ENCODE measurements at regions not wholly inside any gene's neighbourhood (a gene's known extent, or its start where the extent isn't known, plus 50 kb on each side); places are given as distances from the start of the nearest gene placed in this dataset.
"Not testable (repeated sequence)": the region's sequence is repeated elsewhere in the genome, so short reads cannot be mapped to it uniquely, and the experiment has no call there.

DNA sequence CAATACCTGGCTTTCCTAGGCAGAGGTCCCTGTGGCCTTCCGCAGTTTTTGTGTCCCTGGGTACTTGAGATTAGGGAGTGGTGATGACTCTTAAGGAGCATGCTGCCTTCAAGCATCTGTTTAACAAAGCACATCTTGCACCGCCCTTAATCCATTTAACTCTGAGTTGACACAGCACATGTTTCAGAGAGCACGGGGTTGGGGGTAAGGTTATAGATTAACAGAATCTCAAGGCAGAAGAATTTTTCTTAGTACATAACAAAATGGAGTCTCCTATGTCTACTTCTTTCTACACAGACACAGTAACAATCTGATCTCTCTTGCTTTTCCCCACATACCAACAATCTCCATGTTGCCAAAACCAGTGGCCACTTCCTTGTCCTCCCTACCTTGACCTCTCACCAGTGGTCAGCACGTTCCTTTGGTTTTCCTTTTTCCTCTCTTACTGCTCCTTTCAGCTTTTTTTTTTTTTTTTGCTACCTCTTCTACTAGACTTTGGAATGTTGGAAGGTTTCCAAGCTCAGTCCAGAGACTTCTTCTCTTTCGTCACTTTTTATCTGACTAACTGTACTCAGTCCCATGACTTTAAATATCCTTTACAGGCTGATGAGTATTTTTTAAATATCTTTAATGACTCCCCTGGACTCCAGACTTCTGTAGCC is 395.3 kb downstream of the ATP23 start:
- not testable (repeated sequence) for H3K9me3 ChIP-seq (ENCODE audit: control insufficient read depth in 2 of 2, insufficient read depth in 1 of 2, low read length in 1 of 2); H3K27me3 ChIP-seq (ENCODE audit: control insufficient read depth in 2 of 2, insufficient read depth in 1 of 2, low read length in 1 of 2); H3K27ac ChIP-seq (ENCODE audit: low read depth in 1 of 2, low read length in 1 of 2); H3K36me3 ChIP-seq (ENCODE audit: control insufficient read depth in 2 of 2, insufficient read depth in 2 of 2, low read length in 1 of 2); DNase-seq (ENCODE audit: low read depth in 6 of 9, low spot score in 9 of 9); H3K4me1 ChIP-seq (ENCODE audit: control insufficient read depth in 2 of 2, insufficient read depth in 2 of 2, low read length in 2 of 2); H3K4me3 ChIP-seq (ENCODE audit: low read length in 2 of 2)
- WGBS, result 88% methylated on average over 2 of the region's 5 CpGs

GRCh38 chr12:58337539-58337938 is 396.2 kb downstream of the ATP23 start:
- not testable (repeated sequence) for H3K9me3 ChIP-seq (ENCODE audit: control insufficient read depth in 2 of 2, insufficient read depth in 1 of 2, low read length in 1 of 2); H3K27me3 ChIP-seq (ENCODE audit: control insufficient read depth in 2 of 2, insufficient read depth in 1 of 2, low read length in 1 of 2); H3K27ac ChIP-seq (ENCODE audit: low read depth in 1 of 2, low read length in 1 of 2); H3K36me3 ChIP-seq (ENCODE audit: control insufficient read depth in 2 of 2, insufficient read depth in 2 of 2, low read length in 1 of 2); H3K4me1 ChIP-seq (ENCODE audit: control insufficient read depth in 2 of 2, insufficient read depth in 2 of 2, low read length in 2 of 2); H3K4me3 ChIP-seq (ENCODE audit: low read length in 2 of 2); DNase-seq (ENCODE audit: low read depth in 6 of 9, low spot score in 9 of 9)
- WGBS, result 92% methylated on average over 3 of the region's 3 CpGs

- WGBS, result 24% methylated on average over 2 of the region's 2 CpGs
- no peak for DNase-seq (ENCODE audit: low read depth in 6 of 9, low spot score in 9 of 9)
- Histone ChIP-seq H3K27me3 (ENCODE audit: control insufficient read depth in 2 of 2, insufficient read depth in 1 of 2, low read length in 1 of 2) (no peaks in the 10 kb centered on the region), H3K4me1 (ENCODE audit: control insufficient read depth in 2 of 2, insufficient read depth in 2 of 2, low read length in 2 of 2) (no peaks in the 10 kb centered on the region), H3K36me3 (ENCODE audit: control insufficient read depth in 2 of 2, insufficient read depth in 2 of 2, low read length in 1 of 2) (no peaks in the 10 kb centered on the region), H3K9me3 (ENCODE audit: control insufficient read depth in 2 of 2, insufficient read depth in 1 of 2, low read length in 1 of 2) (no peaks in the 10 kb centered on the region), H3K4me3 (ENCODE audit: low read length in 2 of 2) (no peak overlapping the region), H3K27ac (ENCODE audit: low read depth in 1 of 2, low read length in 1 of 2) (no peak overlapping the region)
These were observed 400.4 kb downstream of the ATP23 start for GRCh38 chr12:58341791-58342190.

DNA sequence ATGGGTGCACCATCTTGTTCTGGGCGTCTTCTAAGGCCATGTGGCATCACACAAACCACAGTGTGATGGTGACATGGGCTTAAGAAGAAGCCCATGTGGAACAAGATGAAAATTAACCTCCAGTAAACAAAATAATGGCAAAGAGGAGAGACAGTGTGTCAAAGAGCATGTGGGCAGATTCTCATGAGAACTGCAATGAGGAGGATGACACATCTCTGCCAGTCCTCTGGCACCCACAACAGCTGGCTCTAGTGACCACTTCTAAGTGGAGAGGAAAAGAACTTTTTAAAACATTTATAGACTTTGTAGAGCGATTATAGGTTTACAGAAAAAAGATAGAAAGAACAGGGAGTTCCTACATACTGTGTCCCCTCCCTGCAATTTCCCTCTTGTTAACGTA is 401.4 kb downstream of the ATP23 start:
- H3K27ac ChIP-seq (ENCODE audit: low read depth in 1 of 2, low read length in 1 of 2), result no peak overlapping the region
- no peaks in the 10 kb centered on the region for H3K4me1 ChIP-seq (ENCODE audit: control insufficient read depth in 2 of 2, insufficient read depth in 2 of 2, low read length in 2 of 2)
- H3K27me3 ChIP-seq (ENCODE audit: control insufficient read depth in 2 of 2, insufficient read depth in 1 of 2, low read length in 1 of 2), result no peaks in the 10 kb centered on the region
- no peak for DNase-seq (ENCODE audit: low read depth in 6 of 9, low spot score in 9 of 9)
- no peak overlapping the region for H3K4me3 ChIP-seq (ENCODE audit: low read length in 2 of 2)
- H3K36me3 ChIP-seq (ENCODE audit: control insufficient read depth in 2 of 2, insufficient read depth in 2 of 2, low read length in 1 of 2), result no peaks in the 10 kb centered on the region
- WGBS, result 93% methylated on average over 3 of the region's 3 CpGs
- no peaks in the 10 kb centered on the region for H3K9me3 ChIP-seq (ENCODE audit: control insufficient read depth in 2 of 2, insufficient read depth in 1 of 2, low read length in 1 of 2)

DNA sequence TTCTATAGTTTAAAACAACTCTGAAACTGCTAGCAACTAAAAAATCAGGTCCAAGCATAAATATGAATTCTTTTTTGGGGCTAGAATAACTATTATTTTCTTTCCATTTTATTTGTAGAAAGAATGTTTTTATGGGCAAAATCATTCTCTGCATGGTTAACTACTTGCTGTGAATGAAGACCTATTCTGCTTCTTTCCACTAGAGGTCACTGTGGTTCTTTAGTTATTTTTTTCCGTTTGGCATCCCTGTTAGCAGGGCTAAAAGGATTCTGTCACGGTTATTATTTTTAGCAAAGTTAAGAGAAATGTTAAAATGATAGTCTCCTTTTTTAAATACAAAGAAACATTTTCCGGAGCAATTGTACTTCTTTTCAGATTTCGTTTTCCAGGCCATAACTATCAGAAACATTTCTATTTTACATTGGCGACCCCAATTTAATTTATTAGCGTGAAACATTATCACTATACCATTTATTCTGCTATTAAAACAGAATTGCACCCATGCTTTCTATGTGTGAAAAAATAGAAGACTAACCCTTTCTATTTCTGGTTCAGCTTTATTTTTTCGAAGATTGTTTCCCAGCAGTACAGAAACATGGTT is 404.8 kb downstream of the ATP23 start:
- DNase-seq (ENCODE audit: low read depth in 6 of 9, low spot score in 9 of 9), result peak in 5 of 9 donors; percentile 1 to 21 (median 8)
- Histone ChIP-seq H3K27me3 (ENCODE audit: control insufficient read depth in 2 of 2, insufficient read depth in 1 of 2, low read length in 1 of 2) (no peaks in the 10 kb centered on the region), H3K27ac (ENCODE audit: low read depth in 1 of 2, low read length in 1 of 2) (no peak overlapping the region), H3K9me3 (ENCODE audit: control insufficient read depth in 2 of 2, insufficient read depth in 1 of 2, low read length in 1 of 2) (no peaks in the 10 kb centered on the region), H3K36me3 (ENCODE audit: control insufficient read depth in 2 of 2, insufficient read depth in 2 of 2, low read length in 1 of 2) (no peaks in the 10 kb centered on the region), H3K4me1 (ENCODE audit: control insufficient read depth in 2 of 2, insufficient read depth in 2 of 2, low read length in 2 of 2) (no peaks in the 10 kb centered on the region), H3K4me3 (ENCODE audit: low read length in 2 of 2) (no peak overlapping the region)
- 43% methylated on average over 7 of the region's 7 CpGs for WGBS

GRCh38 chr12:58347188-58347587 is 405.8 kb downstream of the ATP23 start:
- DNase-seq (ENCODE audit: low read depth in 6 of 9, low spot score in 9 of 9), result no peak
- 97% methylated on average over 2 of the region's 2 CpGs for WGBS
- Histone ChIP-seq H3K27me3 (ENCODE audit: control insufficient read depth in 2 of 2, insufficient read depth in 1 of 2, low read length in 1 of 2) (no peaks in the 10 kb centered on the region), H3K9me3 (ENCODE audit: control insufficient read depth in 2 of 2, insufficient read depth in 1 of 2, low read length in 1 of 2) (no peaks in the 10 kb centered on the region), H3K36me3 (ENCODE audit: control insufficient read depth in 2 of 2, insufficient read depth in 2 of 2, low read length in 1 of 2) (no peaks in the 10 kb centered on the region), H3K4me3 (ENCODE audit: low read length in 2 of 2) (no peak overlapping the region), H3K27ac (ENCODE audit: low read depth in 1 of 2, low read length in 1 of 2) (no peak overlapping the region), H3K4me1 (ENCODE audit: control insufficient read depth in 2 of 2, insufficient read depth in 2 of 2, low read length in 2 of 2) (no peaks in the 10 kb centered on the region)

- Histone ChIP-seq H3K4me3 (ENCODE audit: low read length in 2 of 2) (no peak overlapping the region), H3K36me3 (ENCODE audit: control insufficient read depth in 2 of 2, insufficient read depth in 2 of 2, low read length in 1 of 2) (no peaks in the 10 kb centered on the region), H3K4me1 (ENCODE audit: control insufficient read depth in 2 of 2, insufficient read depth in 2 of 2, low read length in 2 of 2) (no peaks in the 10 kb centered on the region), H3K27me3 (ENCODE audit: control insufficient read depth in 2 of 2, insufficient read depth in 1 of 2, low read length in 1 of 2) (no peaks in the 10 kb centered on the region), H3K27ac (ENCODE audit: low read depth in 1 of 2, low read length in 1 of 2) (no peak overlapping the region), H3K9me3 (ENCODE audit: control insufficient read depth in 2 of 2, insufficient read depth in 1 of 2, low read length in 1 of 2) (no peaks in the 10 kb centered on the region)
- WGBS, result 60% methylated on average over 2 of the region's 2 CpGs
- DNase-seq (ENCODE audit: low read depth in 6 of 9, low spot score in 9 of 9), result no peak
These were observed 406.3 kb downstream of the ATP23 start for GRCh38 chr12:58347691-58348090.

DNA sequence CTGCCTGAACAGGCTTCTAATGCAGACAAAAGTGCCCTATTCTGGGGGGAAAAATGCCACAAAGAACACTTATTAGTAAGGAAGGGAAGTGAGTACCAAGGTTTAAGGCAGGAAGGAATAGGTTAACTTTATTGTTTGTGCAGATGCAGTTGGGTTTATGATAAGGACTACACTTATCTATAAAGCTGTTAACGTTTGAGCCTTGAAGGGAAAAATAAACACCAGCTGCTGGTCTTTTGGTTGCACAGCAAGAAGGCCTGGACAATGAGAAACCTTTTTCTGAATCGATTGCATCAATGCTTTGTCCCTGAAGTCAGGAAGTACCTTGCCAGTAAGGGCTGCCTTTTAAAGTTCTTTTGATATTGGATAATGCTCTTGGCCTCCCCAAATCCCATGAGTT is 407.8 kb downstream of the ATP23 start:
- WGBS, result 54% methylated on average over 2 of the region's 2 CpGs

GRCh38 chr12:58356794-58357193 is 415.4 kb downstream of the ATP23 start:
- H3K27me3 ChIP-seq (ENCODE audit: control insufficient read depth in 2 of 2, insufficient read depth in 1 of 2, low read length in 1 of 2), result no peaks in the 10 kb centered on the region
- no peaks in the 10 kb centered on the region for H3K4me1 ChIP-seq (ENCODE audit: control insufficient read depth in 2 of 2, insufficient read depth in 2 of 2, low read length in 2 of 2)
- H3K9me3 ChIP-seq (ENCODE audit: control insufficient read depth in 2 of 2, insufficient read depth in 1 of 2, low read length in 1 of 2), result no peaks in the 10 kb centered on the region
- H3K36me3 ChIP-seq (ENCODE audit: control insufficient read depth in 2 of 2, insufficient read depth in 2 of 2, low read length in 1 of 2), result no peaks in the 10 kb centered on the region
- H3K4me3 ChIP-seq (ENCODE audit: low read length in 2 of 2), result no peak overlapping the region
- DNase-seq (ENCODE audit: low read depth in 6 of 9, low spot score in 9 of 9), result no peak
- WGBS, result 62% methylated on average over 5 of the region's 5 CpGs
- H3K27ac ChIP-seq (ENCODE audit: low read depth in 1 of 2, low read length in 1 of 2), result no peak overlapping the region

More for the DNA sequence above, 407.8 kb downstream of the ATP23 start:
- no peak for DNase-seq (ENCODE audit: low read depth in 6 of 9, low spot score in 9 of 9)
- no peaks in the 10 kb centered on the region for H3K9me3 ChIP-seq (ENCODE audit: control insufficient read depth in 2 of 2, insufficient read depth in 1 of 2, low read length in 1 of 2)
- no peak overlapping the region for H3K4me3 ChIP-seq (ENCODE audit: low read length in 2 of 2)
- H3K36me3 ChIP-seq (ENCODE audit: control insufficient read depth in 2 of 2, insufficient read depth in 2 of 2, low read length in 1 of 2), result no peaks in the 10 kb centered on the region
- no peaks in the 10 kb centered on the region for H3K4me1 ChIP-seq (ENCODE audit: control insufficient read depth in 2 of 2, insufficient read depth in 2 of 2, low read length in 2 of 2)
- H3K27me3 ChIP-seq (ENCODE audit: control insufficient read depth in 2 of 2, insufficient read depth in 1 of 2, low read length in 1 of 2), result no peaks in the 10 kb centered on the region
- H3K27ac ChIP-seq (ENCODE audit: low read depth in 1 of 2, low read length in 1 of 2), result no peak overlapping the region

All from thymus (tissue), 11 donors.